Fibroblast of skin of left biceps (primary cell): ENCODE measurements at regions not wholly inside any gene's neighbourhood (a gene's known extent, or its start where the extent isn't known, plus 50 kb on each side); places are given as distances from the start of the nearest gene placed in this dataset.
"Not testable (repeated sequence)": the region's sequence is repeated elsewhere in the genome, so short reads cannot be mapped to it uniquely, and the experiment has no call there.

ENCODE experiments used
- DNase-seq, 2 experiments: peaks; one replicate each; pipeline ENCODE4 v3.0.0-alpha.2; 2013; ENCODE audit warnings: low read depth in 2 of 2

DNA sequence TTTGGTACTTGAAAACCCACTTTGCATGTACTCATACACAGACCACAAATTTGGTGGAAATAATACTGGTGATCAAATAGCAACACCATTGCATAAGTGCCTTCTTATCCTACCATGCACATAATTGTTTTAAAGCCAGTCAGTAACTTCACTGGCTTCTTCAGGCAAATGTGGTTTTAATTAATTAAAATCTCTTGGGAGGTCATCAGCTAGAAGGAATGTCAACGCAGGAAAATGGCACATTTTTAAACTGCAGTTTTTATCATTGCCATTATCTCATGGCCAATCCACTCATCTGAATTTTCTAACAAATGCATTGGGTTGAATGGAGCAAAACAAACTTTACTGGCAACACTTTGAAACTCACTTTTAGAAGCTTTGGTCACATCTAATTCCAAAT, 105.7 kb upstream of the ZPLD1 start:
- no peak for DNase-seq

DNA sequence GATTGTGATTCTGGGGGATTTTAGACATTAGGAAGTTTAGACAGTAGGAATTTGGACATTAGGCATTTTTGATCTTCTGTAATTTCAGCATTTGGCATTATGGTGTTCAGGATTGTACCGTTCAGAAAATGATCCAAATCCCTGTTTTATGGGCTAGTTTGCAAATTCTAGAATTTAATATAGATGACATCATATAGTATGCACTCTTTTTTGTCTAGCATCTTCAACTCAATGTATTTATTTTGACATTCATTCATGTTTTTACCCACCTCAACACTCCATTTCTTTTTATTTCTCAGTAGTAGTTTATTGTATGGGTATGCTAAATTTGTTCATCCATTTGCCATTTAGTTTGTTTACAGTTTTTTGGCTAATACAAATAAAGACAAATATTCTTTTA, 105.3 kb upstream of the ZPLD1 start:
- no peak for DNase-seq

- no peak for DNase-seq
Measured at GRCh38 chr3:102332205-102332604, 102.6 kb upstream of the ZPLD1 start.

DNA sequence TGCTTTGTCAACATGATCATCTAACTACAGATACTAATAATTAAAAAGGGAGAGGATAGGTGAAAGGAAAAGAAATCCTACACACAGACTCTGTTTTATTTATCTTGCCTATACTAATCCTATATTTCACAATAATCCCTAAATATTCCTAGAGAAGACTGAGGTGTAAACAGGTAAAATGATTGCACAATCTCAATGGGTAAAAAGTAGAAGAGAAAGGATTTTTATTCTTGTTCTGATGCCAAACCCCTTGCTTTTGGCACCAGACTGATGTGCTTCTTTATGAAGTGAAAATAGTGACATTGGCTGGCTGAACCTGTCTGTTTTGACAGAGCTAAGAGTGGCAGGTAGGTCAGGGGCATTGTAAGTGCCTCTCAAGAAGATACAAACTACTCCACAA, 101.9 kb upstream of the ZPLD1 start:
- no peak for DNase-seq

DNA sequence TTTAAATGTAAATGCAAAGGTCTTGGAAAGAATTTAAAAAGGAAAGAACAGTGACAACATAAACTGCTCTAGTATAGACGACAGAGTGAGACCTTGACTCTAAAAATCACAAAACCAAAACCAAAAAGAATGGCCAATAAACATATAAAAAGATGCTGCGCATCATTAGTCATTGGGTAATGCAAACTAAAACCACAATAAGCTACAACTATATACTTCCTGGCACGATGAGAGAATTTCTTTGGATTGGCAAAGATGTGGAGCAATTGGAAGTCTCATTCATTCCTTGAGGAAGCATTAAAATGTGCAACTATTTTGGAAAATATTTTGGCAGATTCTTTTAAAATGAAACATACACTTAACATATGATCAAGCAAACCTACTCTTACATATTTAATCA, 98.7 kb upstream of the ZPLD1 start:
- no peak for DNase-seq

GRCh38 chr3:102339671-102340070, 95.1 kb upstream of the ZPLD1 start:
- DNase-seq: no peak

GRCh38 chr3:102346897-102347296, 87.9 kb upstream of the ZPLD1 start:
- no peak for DNase-seq

GRCh38 chr3:102348904-102349303, 85.9 kb upstream of the ZPLD1 start:
- no peak for DNase-seq

DNA sequence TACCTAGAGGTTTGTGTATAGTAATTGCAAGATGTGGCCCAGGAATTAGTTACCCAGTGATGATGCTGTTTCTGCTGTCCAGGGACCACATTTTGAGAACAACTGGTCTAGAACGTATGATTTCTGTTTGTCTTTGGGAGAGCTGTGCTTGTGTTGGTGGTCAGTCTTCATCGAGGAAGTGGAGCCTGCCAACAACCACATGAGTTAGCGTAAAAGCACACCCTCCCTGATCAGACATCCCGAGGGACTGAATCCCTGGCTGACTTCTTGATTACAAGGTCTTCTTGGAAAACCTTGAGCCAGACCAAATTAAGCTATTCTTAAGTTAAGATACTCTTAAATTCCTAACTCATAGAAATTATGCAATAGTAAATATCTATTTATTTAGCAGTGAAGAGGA, 81.7 kb upstream of the ZPLD1 start:
- DNase-seq: no peak

DNA sequence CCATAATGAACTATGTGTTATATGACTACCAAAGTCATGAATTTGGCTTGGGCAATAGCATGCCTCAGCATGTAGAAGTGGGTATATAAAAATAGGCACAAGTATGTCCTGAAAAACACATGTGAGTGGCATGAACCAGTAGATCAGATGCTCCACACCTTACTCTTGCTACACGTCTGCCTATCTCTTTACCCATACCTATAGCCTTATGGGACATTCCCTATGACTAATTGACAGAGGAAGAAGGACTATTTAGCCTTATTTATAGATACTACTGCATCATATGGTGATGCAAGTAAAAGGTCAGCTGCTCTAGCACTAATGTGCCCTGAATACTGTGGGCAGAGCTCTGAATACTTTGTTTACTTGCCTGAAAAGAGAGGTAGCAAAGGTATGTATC, 81.0 kb upstream of the ZPLD1 start:
- DNase-seq: no peak

DNA sequence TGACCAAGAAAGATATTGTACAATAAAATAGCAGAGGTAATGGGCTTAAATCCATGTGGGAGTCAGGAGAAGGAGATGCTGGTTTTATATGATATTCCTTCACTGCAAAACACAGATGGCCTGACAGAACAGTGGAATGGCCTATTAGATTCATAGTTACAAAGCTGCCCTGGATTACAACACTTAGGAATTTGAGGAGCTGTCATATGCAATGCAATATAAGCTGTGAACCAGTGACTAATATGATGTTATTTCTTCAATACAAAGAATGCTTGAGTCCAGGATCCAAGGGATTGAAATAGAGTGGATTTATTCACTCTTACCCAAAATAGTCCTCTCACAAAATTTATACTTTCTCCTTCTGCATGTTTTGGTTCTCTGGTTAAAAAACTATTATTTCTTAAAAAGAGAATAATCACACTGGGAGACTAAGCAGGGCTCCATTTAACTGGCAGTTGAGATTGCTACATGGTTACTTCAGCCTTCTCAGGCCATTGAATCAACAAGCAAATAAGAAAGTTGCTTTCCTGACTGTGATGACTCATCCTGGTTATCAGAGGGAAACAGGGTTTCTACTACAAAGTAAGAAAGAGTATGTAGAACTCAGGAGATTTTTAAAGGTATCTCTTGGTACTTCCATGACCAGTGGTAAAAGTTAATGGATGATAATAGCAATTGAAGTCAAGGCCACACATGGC, 79.8 kb upstream of the ZPLD1 start:
- DNase-seq: peak in 1 of 2 experiments; percentile 2

DNA sequence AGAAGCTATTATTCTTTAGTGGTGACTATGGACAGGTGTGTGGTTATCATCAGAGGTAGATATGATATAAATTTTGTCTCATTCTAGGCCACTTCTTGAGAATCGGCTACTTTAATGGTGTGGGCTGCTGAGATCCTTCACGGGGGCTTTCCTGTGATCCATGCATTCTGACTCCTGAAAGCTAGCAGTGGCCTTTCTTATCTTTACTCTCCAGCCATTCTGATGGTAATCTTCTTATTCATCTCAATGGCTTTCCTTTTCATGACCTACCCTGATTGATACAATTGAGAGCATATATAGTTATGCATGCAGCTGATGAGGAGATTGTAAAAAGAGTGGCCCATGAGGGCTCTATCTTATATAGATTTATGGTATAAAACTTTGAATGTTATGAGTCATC, 78.3 kb upstream of the ZPLD1 start:
- no peak for DNase-seq

DNA sequence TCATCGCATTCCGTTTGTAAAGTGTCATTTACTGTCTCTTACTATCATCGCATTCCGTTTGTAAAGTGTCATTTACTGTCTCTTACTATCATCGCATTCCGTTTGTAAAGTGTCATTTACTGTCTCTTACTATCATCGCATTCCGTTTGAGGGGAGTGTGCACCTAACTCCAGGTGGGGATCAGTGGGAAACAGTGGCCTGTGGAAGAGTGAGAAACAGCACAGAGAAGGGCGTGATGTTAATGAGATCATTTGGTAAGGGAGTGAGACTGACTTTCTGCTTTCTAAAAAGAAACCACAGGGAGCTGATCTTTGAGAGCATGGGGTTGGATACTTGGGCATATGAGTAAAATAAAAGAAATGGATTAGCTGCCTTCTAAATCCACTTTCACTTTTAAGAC, 77.5 kb upstream of the ZPLD1 start:
- DNase-seq: not testable (repeated sequence)

GRCh38 chr3:102360183-102360860, 74.5 kb upstream of the ZPLD1 start:
- DNase-seq: no peak

GRCh38 chr3:102361101-102361500, 73.7 kb upstream of the ZPLD1 start:
- DNase-seq: no peak

DNA sequence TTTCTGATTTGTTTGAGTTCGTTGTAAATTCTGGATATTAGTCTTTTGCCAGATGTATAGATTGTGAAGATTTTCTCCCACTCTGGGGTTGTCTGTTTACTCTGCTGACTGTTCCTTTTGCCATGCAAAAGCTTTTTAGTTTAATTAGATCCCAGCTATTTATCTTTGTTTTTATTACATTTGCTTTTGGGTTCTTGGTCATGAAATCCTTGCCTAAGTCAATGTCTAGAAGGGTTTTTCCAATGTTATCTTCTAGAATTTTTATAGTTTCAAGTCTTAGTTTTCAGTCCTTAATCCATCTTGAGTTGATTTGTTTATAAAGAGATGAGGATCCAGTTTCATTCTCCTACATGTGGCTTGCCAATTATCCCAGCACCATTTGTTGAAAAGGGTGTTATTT, 68.7 kb upstream of the ZPLD1 start:
- not testable (repeated sequence) for DNase-seq

GRCh38 chr3:102374863-102375634, 59.8 kb upstream of the ZPLD1 start:
- DNase-seq: no peak

DNA sequence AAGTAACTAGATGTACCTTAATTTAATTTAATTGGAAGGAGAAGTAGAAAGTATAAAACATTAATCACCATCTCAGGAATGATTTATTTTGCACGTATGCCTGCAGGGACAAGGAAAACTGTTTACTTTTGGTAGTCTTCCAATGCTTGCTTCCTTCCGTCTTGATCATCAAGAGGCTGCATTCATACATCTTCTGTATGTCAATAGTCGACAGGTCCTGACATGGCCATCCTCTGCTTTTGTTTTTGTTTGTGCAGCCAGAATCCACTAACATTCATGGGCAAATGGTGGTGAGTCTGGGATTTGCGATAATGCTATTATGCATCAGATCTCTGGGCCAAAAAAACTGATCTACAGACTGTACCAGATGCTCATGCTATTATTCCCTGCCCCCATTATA, 56.6 kb upstream of the ZPLD1 start:
- DNase-seq: no peak

DNA sequence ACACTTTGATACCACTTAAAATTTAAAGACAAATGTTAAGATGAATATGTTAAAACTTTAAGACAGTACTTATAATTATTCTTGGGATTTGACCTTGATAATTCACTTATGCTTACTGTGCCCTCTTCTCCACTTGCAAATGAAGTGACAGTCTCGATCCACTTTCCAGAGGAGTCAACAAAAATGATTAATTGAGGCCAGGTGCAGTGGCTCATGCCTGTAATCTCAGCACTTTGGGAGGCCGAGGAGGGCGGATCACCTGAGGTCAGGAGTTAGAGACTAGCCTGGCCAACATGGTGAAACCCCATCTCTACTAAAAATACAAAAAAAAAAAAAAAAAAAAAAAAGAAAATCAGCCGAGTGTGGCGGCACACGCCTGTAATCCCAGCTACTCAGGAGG, 52.6 kb upstream of the ZPLD1 start:
- not testable (repeated sequence) for DNase-seq
